Skeletal muscle tissue (tissue), 3 donors: ENCODE measurements at regions not wholly inside any gene's neighbourhood (a gene's known extent, or its start where the extent isn't known, plus 50 kb on each side); places are given as distances from the start of the nearest gene placed in this dataset.

Experiments
- H3K27ac ChIP-seq: one replicate; pipeline ENCODE4 v1.7.0; 2013; ENCODE audit warnings: mild to moderate bottlenecking, low read depth, low read length, inconsistent platforms
- H3K27me3 ChIP-seq, 3 donors: one replicate each; pipeline ENCODE4 v1.7.0; 2013; ENCODE audit warnings: low read length in 3 of 3; ENCODE audit not compliant: control insufficient read depth in 3 of 3, insufficient read depth in 3 of 3
- H3K36me3 ChIP-seq, 3 donors: one replicate each; pipeline ENCODE4 v1.7.0; 2013; ENCODE audit warnings: low read length in 3 of 3; ENCODE audit not compliant: control insufficient read depth in 3 of 3, insufficient read depth in 3 of 3
- H3K4me1 ChIP-seq, 3 donors: one replicate each; pipeline ENCODE4 v1.7.0; 2013; ENCODE audit warnings: low read length in 3 of 3, mild to moderate bottlenecking in 3 of 3; ENCODE audit not compliant: control insufficient read depth in 3 of 3, insufficient read depth in 3 of 3
- H3K4me3 ChIP-seq, 3 donors: one replicate each; pipeline ENCODE4 v1.7.0; 2013; ENCODE audit warnings: low read length in 3 of 3
- H3K9ac ChIP-seq, 3 donors: one replicate each; pipeline ENCODE4 v1.7.0; 2013; ENCODE audit warnings: low read length in 3 of 3, mild to moderate bottlenecking in 3 of 3, moderate library complexity in 2 of 3, low read depth in 1 of 3
- H3K9me3 ChIP-seq, 3 donors: one replicate each; pipeline ENCODE4 v1.7.0; 2013; ENCODE audit warnings: low read length in 3 of 3; ENCODE audit not compliant: control insufficient read depth in 3 of 3
- donor health status: Osteomylitis.

DNA sequence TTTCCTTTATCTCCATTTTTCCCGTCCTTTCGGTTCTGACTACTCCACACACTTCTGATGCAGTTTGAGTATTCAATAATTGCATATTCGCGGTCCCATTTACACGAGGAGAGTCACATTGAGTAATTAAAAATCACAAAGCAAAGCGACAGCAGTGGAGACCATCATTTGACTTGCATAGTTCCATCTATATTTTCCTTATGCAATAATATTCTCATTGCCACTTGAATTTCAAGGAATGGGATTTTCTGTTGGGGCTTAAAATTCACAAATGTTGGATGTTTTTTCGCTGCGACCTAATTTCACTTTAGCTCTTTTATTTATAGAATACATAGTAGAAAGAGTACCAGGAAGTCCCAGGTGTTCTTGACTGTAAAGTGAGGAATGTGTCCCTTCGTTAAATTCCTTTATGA is 186.8 kb downstream of the ZEB2 start:
- Histone ChIP-seq H3K9ac (peak overlapping the region; percentile 79 to 94 (median 88)), H3K4me1 (peaks cover 3 to 15% (median 9%) of the 10 kb centered on the region in 3 donors), H3K9me3 (no peaks in the 10 kb centered on the region)

GRCh38 chr2:144332356-144333142 is 187.4 kb downstream of the ZEB2 start:
- peaks cover 3 to 15% (median 9%) of the 10 kb centered on the region in 3 donors for H3K4me1 ChIP-seq
- peak overlapping the region; percentile 90 for H3K27ac ChIP-seq
- H3K9me3 ChIP-seq, result no peaks in the 10 kb centered on the region
- H3K27me3 ChIP-seq, result no peaks in the 10 kb centered on the region
- peak overlapping the region; percentile 79 to 94 (median 93) for H3K9ac ChIP-seq
- H3K36me3 ChIP-seq, result no peaks in the 10 kb centered on the region
- peak overlapping the region; percentile 89 to 91 (median 89) for H3K4me3 ChIP-seq

More for the DNA sequence above, 186.8 kb downstream of the ZEB2 start:
- Histone ChIP-seq H3K36me3 (no peaks in the 10 kb centered on the region), H3K27me3 (no peaks in the 10 kb centered on the region), H3K4me3 (peak overlapping the region; percentile 84 to 91 (median 89)), H3K27ac (peak overlapping the region; percentile 90)

DNA sequence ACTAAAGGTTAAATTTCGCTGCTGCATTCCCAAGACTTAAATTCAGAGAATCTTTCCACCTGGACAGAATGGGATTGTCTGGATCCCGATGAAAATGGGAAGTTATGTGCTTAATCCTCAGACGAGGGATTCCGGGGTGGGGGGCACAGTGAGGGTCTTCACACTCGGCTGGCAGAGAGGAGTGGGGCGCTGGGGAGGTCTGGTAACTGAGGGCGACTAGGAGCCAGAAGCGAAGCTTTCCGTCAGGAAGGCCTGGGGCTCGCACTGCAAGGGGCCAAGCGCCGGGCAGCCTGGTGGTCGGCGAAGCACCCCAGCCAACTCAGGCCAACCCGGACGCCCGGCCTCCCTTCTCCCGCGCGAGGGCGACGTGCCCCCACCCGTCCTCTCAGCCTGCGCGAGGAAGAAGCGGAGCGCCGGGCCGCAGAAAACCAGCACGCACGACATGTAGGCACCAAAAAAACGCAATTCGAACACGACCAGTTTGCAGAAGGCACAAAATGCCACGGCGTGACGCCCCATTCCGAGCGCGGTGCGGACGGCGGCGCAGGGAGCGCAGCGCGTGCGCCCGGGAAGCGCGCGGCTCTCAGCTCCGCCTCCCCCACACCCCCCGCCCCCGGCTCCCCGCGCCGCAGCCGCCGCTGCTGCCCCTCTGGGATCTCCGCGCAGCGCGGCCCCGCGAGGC is 188.1 kb downstream of the ZEB2 start:
- H3K36me3 ChIP-seq, result no peaks in the 10 kb centered on the region
- no peaks in the 10 kb centered on the region for H3K9me3 ChIP-seq
- H3K27me3 ChIP-seq, result no peaks in the 10 kb centered on the region
- peak overlapping the region; percentile 84 for H3K27ac ChIP-seq
- H3K4me3 ChIP-seq, result peak overlapping the region; percentile 85 to 91 (median 89)
- H3K4me1 ChIP-seq, result peaks cover 3 to 15% (median 9%) of the 10 kb centered on the region in 3 donors
- H3K9ac ChIP-seq, result peak overlapping the region; percentile 89 to 93 (median 93)

DNA sequence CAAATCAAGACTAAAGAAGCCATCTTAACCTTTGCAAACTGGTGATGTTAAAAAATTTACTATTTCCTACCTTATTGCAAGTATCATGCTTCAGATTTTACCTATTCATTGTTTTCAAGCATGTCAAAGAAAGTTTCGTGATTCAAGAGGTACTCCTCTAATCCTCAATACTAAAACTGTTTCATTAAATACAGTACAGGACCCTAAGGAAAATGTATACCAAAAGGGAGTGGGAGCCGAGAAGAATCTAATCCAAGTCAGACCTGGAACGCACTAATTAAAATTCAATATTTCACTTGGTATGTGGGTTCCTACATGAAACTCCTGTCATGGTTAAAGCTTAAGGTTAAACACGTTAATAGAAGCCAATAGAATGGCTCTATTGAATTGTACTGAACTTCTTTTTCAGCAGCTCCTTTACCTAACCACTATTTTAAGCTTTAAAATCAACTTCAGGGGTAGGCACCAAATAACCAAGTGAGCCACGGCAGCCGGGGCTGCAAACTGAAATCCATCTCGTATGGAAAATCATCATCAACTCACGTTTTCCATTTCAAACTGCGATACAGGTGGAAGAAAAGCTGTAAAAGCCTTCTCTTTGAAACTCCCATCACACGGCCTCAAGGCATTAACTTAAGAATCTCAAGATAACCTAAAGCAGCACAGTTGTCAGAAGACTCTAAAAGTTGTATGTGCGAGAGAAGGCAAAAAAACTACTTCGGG is 188.8 kb downstream of the ZEB2 start:
- no peaks in the 10 kb centered on the region for H3K9me3 ChIP-seq
- peak overlapping the region; percentile 89 to 93 (median 93) for H3K9ac ChIP-seq
- peaks cover 3 to 15% (median 9%) of the 10 kb centered on the region in 3 donors for H3K4me1 ChIP-seq
- H3K36me3 ChIP-seq, result no peaks in the 10 kb centered on the region
- H3K27ac ChIP-seq, result peak overlapping the region; percentile 84
- H3K4me3 ChIP-seq, result peak overlapping the region; percentile 85 to 91 (median 89)
- H3K27me3 ChIP-seq, result no peaks in the 10 kb centered on the region

DNA sequence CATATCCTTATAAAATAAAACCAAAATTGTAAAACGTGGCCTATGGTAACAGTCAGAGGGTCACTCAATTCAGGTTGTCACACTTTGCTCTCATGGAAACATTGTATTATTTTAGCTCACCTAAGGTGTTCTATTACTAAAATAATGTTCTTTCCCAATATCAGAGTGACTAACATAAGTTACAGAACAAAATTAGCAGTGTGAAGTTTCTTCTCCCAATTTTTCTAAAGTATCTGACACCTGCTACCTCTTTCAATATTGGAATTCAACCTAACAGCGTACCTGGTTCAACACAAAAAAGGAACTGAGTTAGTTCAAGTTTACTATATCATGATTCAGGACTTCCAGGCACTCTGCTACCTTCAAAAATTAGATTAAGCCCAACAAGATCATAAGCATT is 190.4 kb downstream of the ZEB2 start:
- no peaks in the 10 kb centered on the region for H3K36me3 ChIP-seq
- H3K27ac ChIP-seq, result no peak overlapping the region
- no peak overlapping the region for H3K9ac ChIP-seq
- no peaks in the 10 kb centered on the region for H3K27me3 ChIP-seq
- H3K4me1 ChIP-seq, result peaks cover 3 to 15% (median 9%) of the 10 kb centered on the region in 3 donors
- no peaks in the 10 kb centered on the region for H3K9me3 ChIP-seq
- no peak overlapping the region for H3K4me3 ChIP-seq

DNA sequence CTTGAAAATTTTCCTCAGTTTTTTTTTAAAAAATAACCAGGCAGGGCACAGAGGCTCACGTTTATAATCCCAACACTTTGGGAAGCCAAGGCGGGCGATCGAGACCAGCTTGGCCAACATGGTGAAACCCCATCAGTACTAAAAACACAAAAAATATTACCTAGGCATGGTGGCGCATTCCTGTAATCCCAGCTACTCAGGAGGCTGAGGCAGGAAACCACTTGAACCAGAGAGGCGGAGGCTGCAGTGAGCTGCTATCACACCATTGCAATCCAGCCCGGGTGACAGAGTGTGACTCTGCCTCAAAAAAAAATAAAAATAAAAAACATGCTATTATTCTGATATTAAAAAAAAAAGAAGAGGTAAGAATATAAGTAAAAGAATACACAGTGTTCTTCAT is 191.0 kb downstream of the ZEB2 start:
- H3K27me3 ChIP-seq, result no peaks in the 10 kb centered on the region
- H3K9ac ChIP-seq, result no peak overlapping the region
- H3K4me3 ChIP-seq, result no peak overlapping the region
- H3K27ac ChIP-seq, result no peak overlapping the region
- peaks cover 3 to 15% (median 9%) of the 10 kb centered on the region in 3 donors for H3K4me1 ChIP-seq
- no peaks in the 10 kb centered on the region for H3K9me3 ChIP-seq
- H3K36me3 ChIP-seq, result no peaks in the 10 kb centered on the region

DNA sequence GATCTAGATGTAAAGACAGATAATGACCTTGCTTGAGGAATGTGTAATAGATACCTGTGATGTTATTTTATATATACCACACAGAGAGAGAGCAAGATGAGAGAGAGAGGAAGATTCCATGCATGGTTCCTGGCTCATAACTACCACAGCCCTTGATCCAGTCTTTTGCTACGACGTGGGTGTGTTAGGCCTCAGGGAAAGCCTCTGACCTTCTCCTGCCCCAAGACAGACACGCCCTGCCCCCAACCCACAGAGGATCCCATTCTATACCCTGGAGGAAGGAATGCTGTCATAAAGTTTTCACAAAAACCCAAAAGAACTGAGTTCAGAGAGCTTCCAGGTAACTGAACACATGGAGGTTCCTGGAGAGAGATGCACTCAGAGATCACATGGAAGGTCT is 193.1 kb downstream of the ZEB2 start:
- Histone ChIP-seq H3K36me3 (no peaks in the 10 kb centered on the region), H3K27ac (no peak overlapping the region), H3K9ac (no peak overlapping the region), H3K9me3 (no peaks in the 10 kb centered on the region), H3K4me1 (peaks cover 3 to 9% (median 4%) of the 10 kb centered on the region in 3 donors), H3K27me3 (no peaks in the 10 kb centered on the region), H3K4me3 (no peak overlapping the region)

DNA sequence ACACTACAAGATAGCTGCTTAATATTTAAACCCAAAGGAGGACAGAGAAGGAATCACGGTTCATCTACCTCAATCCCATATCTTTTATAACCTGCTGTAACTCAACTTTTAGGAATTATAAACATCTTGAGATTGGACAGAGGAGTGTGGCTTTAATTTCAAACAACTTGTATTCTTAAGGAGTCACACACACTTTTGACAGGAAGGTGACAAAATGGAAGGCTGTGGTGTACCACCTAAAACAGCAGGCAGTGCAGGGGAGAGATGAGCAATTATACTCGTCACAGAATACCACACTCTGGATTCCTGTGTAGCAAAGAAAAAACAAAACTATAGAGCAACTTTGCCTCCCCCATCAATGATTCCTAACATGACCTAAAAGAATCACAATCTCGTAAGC is 194.8 kb downstream of the ZEB2 start:
- H3K9ac ChIP-seq, result no peak overlapping the region
- no peak overlapping the region for H3K27ac ChIP-seq
- H3K36me3 ChIP-seq, result no peaks in the 10 kb centered on the region
- H3K4me3 ChIP-seq, result no peak overlapping the region
- no peaks in the 10 kb centered on the region for H3K9me3 ChIP-seq
- H3K4me1 ChIP-seq, result peaks cover 0 to 12% (median 0%) of the 10 kb centered on the region in 3 donors
- H3K27me3 ChIP-seq, result no peaks in the 10 kb centered on the region

DNA sequence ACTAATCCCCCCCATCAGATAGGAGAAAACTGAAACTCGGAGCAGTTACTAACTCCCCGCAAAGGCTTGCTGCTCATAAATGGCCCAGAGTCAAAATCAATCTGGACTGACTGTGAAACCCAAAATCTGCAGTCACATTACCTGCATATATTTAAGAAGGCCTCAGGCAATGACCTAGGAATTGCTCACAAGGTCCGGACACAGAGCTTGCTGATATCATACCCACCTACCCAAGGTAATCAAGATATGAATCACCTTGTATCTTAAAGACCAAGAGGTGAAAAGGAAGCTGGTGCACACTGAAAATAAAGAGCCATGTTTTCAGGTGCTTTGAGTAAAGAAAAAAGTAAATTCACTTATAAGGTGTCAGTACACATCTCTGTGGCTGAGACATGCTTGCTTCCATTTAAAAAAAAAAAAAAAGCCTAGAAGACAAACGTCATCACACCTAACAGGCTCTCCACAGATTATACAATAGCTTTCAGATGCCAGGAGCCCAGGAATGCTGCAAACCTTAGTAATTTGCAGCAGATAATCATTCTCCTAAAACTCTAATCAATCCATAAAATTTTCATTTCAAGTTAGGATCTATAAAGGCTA is 195.4 kb downstream of the ZEB2 start:
- H3K4me1 ChIP-seq, result peaks cover 0 to 7% (median 0%) of the 10 kb centered on the region in 3 donors
- H3K9ac ChIP-seq, result no peak overlapping the region
- no peaks in the 10 kb centered on the region for H3K27me3 ChIP-seq
- no peaks in the 10 kb centered on the region for H3K9me3 ChIP-seq
- no peak overlapping the region for H3K4me3 ChIP-seq
- H3K36me3 ChIP-seq, result no peaks in the 10 kb centered on the region
- H3K27ac ChIP-seq, result no peak overlapping the region
